Neural progenitor cell (in vitro differentiated cells): ENCODE measurements at regions not wholly inside any gene's neighbourhood (a gene's known extent, or its start where the extent isn't known, plus 50 kb on each side); places are given as distances from the start of the nearest gene placed in this dataset.
A peak's percentile ranks its signal among the peaks of the same experiment; 100 is the strongest.

Experiments
- DNase-seq: peaks from one replicate; pipeline ENCODE4 v3.0.0-alpha.2; 2016; ENCODE audit warnings: low spot score
- H2AFZ ChIP-seq: fragments of 200-600 bp; sonication (generic); replicated peaks from 2 replicates; pipeline ENCODE4 v1.6.1; 2016; ENCODE audit warnings: antibody characterized with exemption
- H3F3A ChIP-seq: fragments of 200-600 bp; sonication (generic); 2 replicates; pipeline ENCODE4 v1.6.1; 2016; ENCODE audit warnings: antibody characterized with exemption, low read depth
- H3K27ac ChIP-seq: fragments of 200-600 bp; sonication (generic); 2 replicates; pipeline ENCODE4 v1.5.1; 2016; ENCODE audit warnings: mild to moderate bottlenecking
- H3K27me3 ChIP-seq: fragments of 200-600 bp; sonication (generic); 2 replicates; pipeline ENCODE4 v1.6.1; 2016; ENCODE audit warnings: mild to moderate bottlenecking, moderate library complexity
- H3K36me3 ChIP-seq: fragments of 200-600 bp; sonication (generic); 2 replicates; pipeline ENCODE4 v1.5.1; 2016
- H3K4me1 ChIP-seq: fragments of 200-600 bp; sonication (generic); 2 replicates; pipeline ENCODE4 v1.6.1; 2016; ENCODE audit warnings: mixed run types
- H3K4me2 ChIP-seq: fragments of 200-600 bp; sonication (generic); 2 replicates; pipeline ENCODE4 v1.6.1; 2016
- H3K4me3 ChIP-seq: fragments of 200-600 bp; sonication (generic); 2 replicates; pipeline ENCODE4 v1.5.1; 2016
- H3K79me2 ChIP-seq: fragments of 200-600 bp; sonication (generic); 2 replicates; pipeline ENCODE4 v1.6.1; 2016; ENCODE audit warnings: low read depth
- H3K9ac ChIP-seq: fragments of 200-600 bp; sonication (generic); 2 replicates; pipeline ENCODE4 v1.6.1; 2016
- H3K9me3 ChIP-seq: fragments of 200-600 bp; sonication (generic); 2 replicates; pipeline ENCODE4 v1.5.1; 2016; ENCODE audit warnings: low read depth
- H4K20me1 ChIP-seq: fragments of 200-600 bp; sonication (generic); 2 replicates; pipeline ENCODE4 v1.6.1; 2016; ENCODE audit warnings: low read depth
- H3K27ac Mint-ChIP-seq: 3 replicates; pipeline ENCODE4 v1.8.0; 2021; ENCODE audit warnings: mixed read lengths
- H3K27me3 Mint-ChIP-seq: 2 replicates; pipeline ENCODE4 v1.8.0; 2022; ENCODE audit warnings: low read depth, mild to moderate bottlenecking, inconsistent platforms, moderate library complexity, mixed read lengths; ENCODE audit not compliant: insufficient read depth
- H3K36me3 Mint-ChIP-seq: 3 replicates; pipeline ENCODE4 v1.8.0; 2021; ENCODE audit warnings: mixed read lengths
- H3K4me1 Mint-ChIP-seq: 3 replicates; pipeline ENCODE4 v1.8.0; 2021; ENCODE audit warnings: mixed read lengths
- H3K4me3 Mint-ChIP-seq: 3 replicates; pipeline ENCODE4 v1.8.0; 2021; ENCODE audit warnings: mild to moderate bottlenecking, moderate library complexity, mixed read lengths
- H3K9me3 Mint-ChIP-seq: 3 replicates; pipeline ENCODE4 v1.8.0; 2020; ENCODE audit warnings: mixed read lengths
- CTCF ChIP-seq: fragments of 200-600 bp; sonication (generic); IDR thresholded peaks from 2 replicates; pipeline ENCODE4 v1.5.1; 2017; ENCODE audit warnings: antibody characterized with exemption, mild to moderate bottlenecking
- EZH2 ChIP-seq: fragments of 200-600 bp; sonication (generic); IDR thresholded peaks from 2 replicates; pipeline ENCODE4 v1.6.1; 2017; ENCODE audit warnings: antibody characterized with exemption, mild to moderate bottlenecking, moderate library complexity
- EZH2phosphoT487 ChIP-seq: fragments of 200-600 bp; sonication (generic); IDR thresholded peaks from 2 replicates; pipeline ENCODE4 v1.6.1; 2017; ENCODE audit warnings: antibody characterized with exemption

GRCh38 chr14:89544636-89545301 is 127.7 kb upstream of the FOXN3 start:
- Mint-ChIP-seq H3K27me3 (peaks cover 5% of the 10 kb centered on the region), H3K9me3 (no peaks in the 10 kb centered on the region), H3K4me3 (no peak overlapping the region), H3K36me3 (peaks cover 2% of the 10 kb centered on the region), H3K4me1 (peaks cover 27% of the 10 kb centered on the region), H3K27ac (peak overlapping the region; percentile 46)
- no peak for TF ChIP-seq CTCF
- no peak for TF ChIP-seq EZH2
- Histone ChIP-seq H3K79me2 (no peaks in the 10 kb centered on the region), H3K9ac (no peak overlapping the region), H3K27ac (no peak overlapping the region), H3K4me3 (no peak overlapping the region), H3K27me3 (no peaks in the 10 kb centered on the region), H3K4me1 (peaks cover 23% of the 10 kb centered on the region), H4K20me1 (peaks cover 6% of the 10 kb centered on the region), H3F3A (peaks cover 12% of the 10 kb centered on the region), H3K4me2 (no peak overlapping the region), H3K36me3 (no peaks in the 10 kb centered on the region), H3K9me3 (no peaks in the 10 kb centered on the region), H2AFZ (no peak overlapping the region)
- no peak for DNase-seq

GRCh38 chr14:89543425-89543790 is 126.4 kb upstream of the FOXN3 start:
- H3K36me3 Mint-ChIP-seq: peaks cover 2% of the 10 kb centered on the region
- H3K4me3 Mint-ChIP-seq: peak overlapping the region; percentile 73
- no peaks in the 10 kb centered on the region for H3K79me2 ChIP-seq
- H3K4me1 Mint-ChIP-seq: peaks cover 23% of the 10 kb centered on the region
- peaks cover 12% of the 10 kb centered on the region for H3F3A ChIP-seq
- H3K4me1 ChIP-seq: peaks cover 15% of the 10 kb centered on the region
- no peaks in the 10 kb centered on the region for H3K27me3 ChIP-seq
- H3K9me3 Mint-ChIP-seq: no peaks in the 10 kb centered on the region
- H3K9me3 ChIP-seq: no peaks in the 10 kb centered on the region
- no peak overlapping the region for H2AFZ ChIP-seq
- H3K36me3 ChIP-seq: no peaks in the 10 kb centered on the region
- DNase-seq: peak; percentile 46
- peak overlapping the region; percentile 98 for H3K27ac Mint-ChIP-seq
- TF ChIP-seq EZH2: no peak
- no peak for TF ChIP-seq CTCF
- TF ChIP-seq EZH2phosphoT487: no peak
- H3K27me3 Mint-ChIP-seq: peaks cover 3% of the 10 kb centered on the region
- no peak overlapping the region for H3K27ac ChIP-seq
- peak overlapping the region; percentile 53 for H3K4me2 ChIP-seq
- peaks cover 6% of the 10 kb centered on the region for H4K20me1 ChIP-seq
- H3K9ac ChIP-seq: no peak overlapping the region
- H3K4me3 ChIP-seq: no peak overlapping the region

GRCh38 chr14:89542786-89543424 is 125.9 kb upstream of the FOXN3 start:
- Mint-ChIP-seq H3K4me1 (peaks cover 23% of the 10 kb centered on the region), H3K36me3 (peaks cover 2% of the 10 kb centered on the region), H3K9me3 (no peaks in the 10 kb centered on the region), H3K27ac (peak overlapping the region; percentile 98), H3K4me3 (peak overlapping the region; percentile 73), H3K27me3 (peaks cover 3% of the 10 kb centered on the region)
- H3K27ac ChIP-seq: no peak overlapping the region
- no peak for TF ChIP-seq CTCF
- TF ChIP-seq EZH2: no peak
- TF ChIP-seq EZH2phosphoT487: no peak
- no peak for DNase-seq
- no peak overlapping the region for H3K9ac ChIP-seq
- H3K27me3 ChIP-seq: no peaks in the 10 kb centered on the region
- H3K4me2 ChIP-seq: peak overlapping the region; percentile 53
- no peaks in the 10 kb centered on the region for H3K9me3 ChIP-seq
- no peaks in the 10 kb centered on the region for H3K36me3 ChIP-seq
- H2AFZ ChIP-seq: no peak overlapping the region
- peaks cover 6% of the 10 kb centered on the region for H4K20me1 ChIP-seq
- no peaks in the 10 kb centered on the region for H3K79me2 ChIP-seq
- peaks cover 12% of the 10 kb centered on the region for H3F3A ChIP-seq
- H3K4me3 ChIP-seq: no peak overlapping the region
- peaks cover 15% of the 10 kb centered on the region for H3K4me1 ChIP-seq
